Stimulated activated CD8-positive, alpha-beta memory T cell treated with anti-CD3 and anti-CD28 coated beads, Interleukin-15, amount 100 ng/mL, for 48 hours (primary cell): ENCODE measurements at regions not wholly inside any gene's neighbourhood (a gene's known extent, or its start where the extent isn't known, plus 50 kb on each side); places are given as distances from the start of the nearest gene placed in this dataset.
"Not testable (repeated sequence)": the region's sequence is repeated elsewhere in the genome, so short reads cannot be mapped to it uniquely, and the experiment has no call there.

Experiments used
- DNase-seq, 2 donors: peaks; one replicate each; pipeline ENCODE4 v3.0.0-alpha.2; 2020; ENCODE audit warnings: low read depth in 2 of 2

DNA sequence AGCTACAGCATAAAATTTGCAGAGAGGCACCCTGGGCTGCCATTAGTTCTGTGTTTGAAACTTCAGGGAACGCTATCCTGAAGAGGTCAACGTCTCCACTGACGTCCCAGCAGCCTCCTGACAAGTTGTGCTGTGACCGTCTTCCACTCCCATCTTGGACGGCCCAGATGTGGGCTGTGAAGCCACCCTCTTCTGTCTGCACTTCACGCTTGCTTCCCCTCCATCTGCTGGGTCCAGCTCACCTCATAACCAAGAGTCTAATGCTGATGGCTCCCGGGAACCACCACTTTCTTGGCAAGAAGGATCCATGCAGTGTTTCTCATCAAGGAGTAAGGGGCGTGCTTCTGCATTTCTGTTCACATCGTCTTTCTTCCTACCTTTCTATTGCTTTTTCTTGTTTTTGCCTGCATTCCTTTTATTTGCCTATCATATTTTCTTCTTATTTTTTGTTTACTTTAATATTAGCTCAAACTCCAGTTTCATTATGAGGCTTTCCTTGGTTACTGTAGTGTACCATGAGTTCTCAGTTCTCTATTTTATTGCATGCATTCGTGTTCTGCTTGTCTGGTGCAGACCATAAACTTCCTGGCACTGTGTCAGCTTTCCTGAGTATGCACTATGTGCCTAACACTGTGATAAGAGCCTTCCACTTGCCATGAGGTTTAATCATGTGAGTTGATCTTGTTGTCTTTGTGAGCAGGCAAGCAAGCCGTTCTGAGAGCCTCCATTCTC is 631.8 kb upstream of the RAB6C start:
- DNase-seq = no peak

DNA sequence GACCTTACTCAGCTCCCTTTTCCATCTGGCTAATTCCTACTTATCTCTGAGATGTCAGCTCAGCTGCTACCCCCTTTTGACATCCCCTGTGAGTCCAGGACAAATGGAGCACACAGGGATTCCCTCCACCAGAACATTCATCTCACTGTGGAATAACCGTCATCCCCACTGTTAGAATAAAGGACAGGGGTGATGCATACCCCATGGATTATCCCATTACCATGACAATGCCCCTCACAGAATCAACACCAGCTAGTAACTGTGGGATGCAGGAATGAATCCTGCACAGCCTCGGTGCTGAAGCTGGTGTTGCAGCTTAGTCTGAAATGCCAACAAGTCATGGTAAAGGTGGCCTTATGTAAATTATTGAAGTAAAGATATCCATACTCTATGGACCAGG is 624.8 kb upstream of the RAB6C start:
- DNase-seq = no peak

DNA sequence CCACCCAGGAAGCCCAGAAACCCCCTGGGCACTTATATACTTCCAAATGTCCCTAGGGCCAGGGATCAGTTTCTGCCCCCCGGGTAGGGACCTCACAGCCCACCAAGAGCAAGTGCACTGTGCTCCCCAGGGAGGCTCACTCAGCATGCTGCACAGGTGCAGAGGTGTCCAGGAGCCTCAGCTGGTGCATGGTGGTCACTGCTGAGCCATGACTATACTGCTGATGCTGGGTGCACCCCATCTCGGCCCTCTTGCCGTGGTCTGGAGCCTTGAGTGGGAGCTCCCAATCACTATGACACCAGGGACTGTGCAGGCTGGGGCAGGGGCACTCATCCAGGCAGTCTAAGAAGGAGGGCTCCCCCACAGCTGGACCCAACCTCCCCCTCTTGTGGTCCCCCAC is 617.8 kb upstream of the RAB6C start:
- no peak for DNase-seq

DNA sequence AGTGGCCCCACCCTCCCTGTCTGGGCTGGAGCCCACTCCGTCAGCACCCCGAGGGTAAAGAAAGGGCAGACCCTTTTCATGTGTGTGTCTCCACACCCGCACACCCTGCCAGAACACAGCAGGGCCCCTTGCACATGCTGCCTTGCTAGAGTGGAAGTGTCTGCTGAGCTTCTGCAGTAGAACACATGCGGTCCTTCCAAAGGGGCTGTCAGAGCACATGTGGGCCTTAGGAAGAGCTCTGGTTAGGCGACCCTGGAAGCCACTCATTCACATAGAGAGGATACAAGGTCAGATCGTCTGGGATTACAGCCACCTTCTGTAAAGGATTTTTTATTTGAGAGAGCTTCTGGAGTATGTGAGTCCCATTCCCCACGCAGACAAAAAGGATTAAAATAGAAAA is 613.2 kb upstream of the RAB6C start:
- no peak for DNase-seq

DNA sequence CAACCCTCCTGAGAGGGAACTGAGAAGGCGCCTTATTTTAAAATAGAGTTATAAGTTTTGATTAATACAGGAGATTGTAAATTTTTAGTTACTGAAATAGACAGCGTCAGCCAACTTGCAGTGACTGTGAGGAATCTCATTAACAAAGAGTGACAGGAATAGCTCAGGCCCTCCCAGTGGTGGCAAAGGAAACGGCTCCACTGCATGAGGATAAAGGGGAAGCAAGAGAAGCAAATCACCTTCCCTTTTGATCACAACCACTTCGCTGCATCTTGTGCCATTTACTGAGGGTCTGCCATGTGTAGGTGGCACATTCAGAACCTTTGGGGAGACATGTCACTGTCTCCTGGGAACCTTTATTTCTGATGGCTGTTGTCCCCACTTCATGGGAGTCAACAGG is 612.4 kb upstream of the RAB6C start:
- DNase-seq = no peak

DNA sequence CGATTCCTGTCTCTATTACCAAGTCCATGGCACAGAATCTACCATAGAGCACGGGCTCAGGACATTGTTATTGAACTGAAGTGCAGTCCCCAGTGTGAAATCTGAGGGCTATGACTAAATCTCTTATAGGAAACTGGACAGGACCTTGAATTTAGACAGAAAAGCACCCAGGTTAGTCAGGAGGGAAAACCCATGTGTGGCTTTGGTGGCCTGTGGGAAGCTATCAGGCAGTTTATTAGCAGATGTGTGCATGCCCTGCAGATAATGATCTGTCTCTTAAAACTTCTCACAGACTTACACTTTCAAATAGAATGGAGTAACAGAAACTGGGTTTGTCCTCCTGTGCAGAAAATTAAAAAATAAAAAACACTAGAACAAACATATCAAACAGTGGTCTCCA is 610.0 kb upstream of the RAB6C start:
- no peak for DNase-seq

DNA sequence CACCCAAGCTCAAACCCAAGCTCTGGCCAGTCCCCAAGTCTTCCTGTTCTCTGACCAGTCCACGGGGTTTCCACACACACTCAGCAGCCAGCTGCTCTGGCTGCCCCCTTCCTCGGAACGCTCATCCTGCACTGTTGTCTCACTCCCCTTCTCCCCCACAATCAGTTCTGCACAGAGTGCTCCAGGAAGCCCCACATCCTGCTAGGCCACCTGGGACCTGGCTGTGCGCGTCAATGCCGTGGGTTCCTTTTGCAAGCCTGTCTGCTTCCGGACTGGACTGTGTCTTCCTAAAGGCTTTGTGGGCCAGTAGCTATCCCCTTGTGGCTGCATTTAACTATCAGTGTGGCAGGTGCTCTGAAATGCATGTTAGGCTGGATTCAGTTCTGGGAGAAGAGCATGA is 605.0 kb upstream of the RAB6C start:
- no peak for DNase-seq

DNA sequence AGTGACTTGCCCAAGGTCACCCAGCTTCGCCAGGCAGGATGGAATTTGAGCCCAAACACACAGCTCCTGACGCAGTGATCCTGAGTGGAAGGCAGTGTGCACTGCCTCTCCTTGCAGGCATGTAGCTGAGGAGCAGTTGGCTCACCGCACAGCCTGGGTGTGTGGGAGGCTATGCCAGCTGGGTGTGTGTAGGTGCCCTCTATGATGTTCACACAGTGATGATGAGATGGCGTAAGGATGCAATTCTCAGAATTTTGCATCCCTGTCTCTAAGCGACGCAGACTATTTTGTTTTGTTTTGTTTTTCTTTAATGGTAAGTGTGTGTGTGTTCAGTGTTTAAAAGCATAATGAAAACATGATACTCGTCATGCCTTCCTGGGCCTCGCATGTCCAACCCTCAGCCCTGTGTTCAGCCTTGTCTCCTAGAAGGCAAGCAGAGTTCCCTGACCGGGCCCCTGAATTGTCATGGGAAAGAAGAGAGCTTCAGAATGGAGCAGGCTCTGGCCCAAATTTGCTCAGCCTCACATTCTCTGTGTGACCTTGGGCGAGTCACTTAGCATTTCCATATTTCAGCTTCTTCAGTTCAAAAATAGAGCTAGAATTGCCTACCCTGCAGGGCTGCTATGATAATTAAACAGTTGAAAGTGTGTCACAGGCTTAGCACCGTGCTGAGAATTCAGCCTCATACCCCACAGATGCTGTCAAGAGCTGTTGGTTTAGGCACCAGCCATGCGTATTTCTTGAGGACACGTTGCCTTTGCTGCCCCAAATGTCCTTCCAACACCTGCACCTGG is 603.6 kb upstream of the RAB6C start:
- no peak for DNase-seq

DNA sequence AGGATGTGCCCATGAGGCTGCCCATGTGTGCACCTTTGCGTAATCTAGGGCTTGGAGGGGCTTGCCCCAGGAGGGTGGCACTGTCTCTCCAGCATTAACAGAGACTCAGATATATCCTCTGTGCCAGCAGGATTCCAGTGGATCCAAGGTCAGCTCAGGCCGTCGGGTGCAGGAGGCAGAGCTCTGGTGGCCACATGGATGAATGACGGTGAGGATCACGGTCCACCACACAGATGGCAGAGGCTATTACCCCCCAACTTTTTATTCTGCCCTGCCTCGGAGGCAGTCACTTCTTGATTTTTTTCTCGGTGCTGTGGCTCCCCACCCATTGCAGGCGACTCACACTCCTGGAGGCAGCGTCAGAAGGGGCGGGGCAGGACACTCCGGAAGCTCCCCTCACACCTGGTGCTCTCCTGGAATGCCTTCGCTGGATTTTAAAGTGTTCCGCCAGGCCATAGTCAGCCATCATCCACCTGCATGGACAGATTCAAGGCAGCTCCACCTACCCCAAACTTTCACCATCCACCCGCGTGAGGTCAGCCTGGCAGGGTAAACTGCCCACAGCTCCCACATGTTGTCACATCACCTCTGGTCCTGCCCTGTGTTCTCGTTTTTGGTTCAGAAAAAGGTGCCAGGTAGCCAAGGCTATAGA is 602.9 kb upstream of the RAB6C start:
- DNase-seq = no peak

DNA sequence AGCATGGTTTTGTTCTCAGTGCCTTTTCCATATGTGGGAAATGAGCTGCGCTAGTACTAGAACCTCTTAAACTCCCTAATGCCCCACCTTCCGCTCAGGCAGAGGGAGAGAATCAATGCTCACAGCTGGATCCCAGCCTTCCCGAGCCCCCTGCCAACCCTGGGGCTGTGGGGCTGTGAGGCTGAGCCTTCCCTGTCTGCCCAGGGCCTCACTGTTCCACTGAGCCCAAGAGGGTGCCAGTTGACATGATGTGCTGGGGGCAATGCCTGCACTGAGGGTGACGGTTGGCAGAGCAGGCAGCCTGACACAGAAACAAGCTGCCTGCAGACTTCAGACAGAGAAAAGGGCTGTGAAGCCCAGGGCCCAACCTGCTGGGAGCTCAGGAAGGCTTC is 602.4 kb upstream of the RAB6C start:
- no peak for DNase-seq

DNA sequence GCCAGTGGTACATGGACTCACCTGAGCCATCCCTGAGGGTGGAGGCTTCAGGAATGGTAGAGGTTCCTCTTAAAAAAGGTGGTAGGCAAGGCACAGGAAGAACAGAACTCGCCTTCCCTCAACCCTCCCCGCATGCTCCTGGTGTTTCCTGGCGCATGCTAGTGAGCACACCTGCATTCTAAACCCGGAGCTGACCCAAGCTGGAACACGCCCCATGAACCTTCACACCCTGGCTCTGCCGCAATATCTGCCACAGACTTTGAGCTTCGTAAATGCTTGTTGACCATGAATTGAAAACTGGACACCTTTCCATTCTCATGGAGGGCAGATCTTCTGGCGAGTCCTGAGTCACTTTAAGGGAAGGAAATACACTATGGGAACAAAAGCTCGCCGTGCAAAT is 601.3 kb upstream of the RAB6C start:
- no peak for DNase-seq

DNA sequence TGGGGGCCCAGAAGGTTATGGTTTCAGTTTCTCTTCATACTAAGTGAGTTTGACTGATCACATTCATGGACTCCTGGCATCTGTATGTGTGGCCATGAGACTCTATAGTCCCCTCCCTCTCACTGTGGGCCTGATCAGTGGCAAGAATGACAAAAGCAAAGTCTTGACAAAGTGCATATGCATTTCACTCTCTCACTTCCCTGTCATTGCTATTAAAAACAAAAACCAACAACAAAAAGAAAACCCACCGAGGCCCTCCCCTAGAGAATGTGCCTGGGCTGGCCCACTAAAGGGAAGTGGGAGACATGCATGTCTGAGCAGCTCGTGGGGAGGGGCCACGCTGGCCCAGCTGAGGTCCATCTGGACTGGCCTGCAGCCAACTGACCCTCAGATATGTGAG is 600.1 kb upstream of the RAB6C start:
- DNase-seq = no peak

DNA sequence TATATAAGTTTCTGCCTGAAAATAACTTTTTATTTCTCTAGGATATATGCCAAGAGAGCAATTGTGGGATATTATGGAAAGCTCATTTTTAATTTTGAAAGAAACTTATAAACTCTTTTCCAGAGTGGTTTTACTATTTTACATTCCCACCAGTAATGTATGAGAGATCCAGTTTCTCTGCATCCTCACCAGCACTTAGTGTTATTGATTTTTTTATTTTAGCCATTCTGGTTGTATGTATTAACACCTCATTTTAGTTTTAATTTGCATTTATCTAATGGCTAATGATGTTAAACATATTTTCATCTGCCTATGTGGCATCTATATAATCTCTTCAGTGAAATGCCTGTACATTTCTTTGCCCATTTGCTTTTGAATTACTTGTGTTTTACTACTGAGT is 597.7 kb upstream of the RAB6C start:
- DNase-seq = no peak

DNA sequence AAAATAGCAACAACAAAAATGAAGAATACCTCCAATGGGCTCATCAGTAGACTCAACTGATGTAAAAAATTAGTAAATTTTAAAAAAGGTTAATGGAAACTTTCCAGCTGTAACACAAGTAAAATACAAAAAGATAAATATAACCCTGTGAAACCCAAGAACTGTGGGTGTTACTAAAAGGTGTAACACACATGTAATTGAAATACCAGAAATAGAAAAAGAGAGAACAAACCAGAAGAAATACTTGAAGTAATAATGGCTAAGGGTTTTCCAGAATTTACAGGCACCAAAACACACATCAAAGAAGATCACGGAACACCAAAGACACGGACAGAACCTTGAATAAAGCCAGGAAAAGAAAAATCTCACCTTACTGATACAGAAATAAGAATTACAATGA is 590.6 kb upstream of the RAB6C start:
- DNase-seq = no peak

DNA sequence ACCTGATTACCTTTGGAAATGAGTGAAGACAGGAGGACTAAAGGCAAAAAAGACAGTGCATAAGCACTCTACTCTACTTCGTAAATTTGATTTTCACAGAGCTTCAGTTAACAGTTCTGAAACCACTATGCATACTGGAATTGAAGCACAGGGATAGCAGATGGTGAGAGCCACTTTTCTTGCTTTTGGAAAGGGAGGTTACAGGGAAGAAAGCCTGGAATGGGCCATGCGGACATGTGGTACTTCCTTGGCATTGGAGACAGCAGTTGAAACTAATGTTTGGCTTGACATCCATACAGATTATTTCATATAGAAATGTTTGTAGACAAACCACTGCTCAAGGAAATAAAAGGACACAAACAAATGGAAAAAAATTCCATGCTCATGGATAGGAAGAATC is 585.6 kb upstream of the RAB6C start:
- no peak for DNase-seq

DNA sequence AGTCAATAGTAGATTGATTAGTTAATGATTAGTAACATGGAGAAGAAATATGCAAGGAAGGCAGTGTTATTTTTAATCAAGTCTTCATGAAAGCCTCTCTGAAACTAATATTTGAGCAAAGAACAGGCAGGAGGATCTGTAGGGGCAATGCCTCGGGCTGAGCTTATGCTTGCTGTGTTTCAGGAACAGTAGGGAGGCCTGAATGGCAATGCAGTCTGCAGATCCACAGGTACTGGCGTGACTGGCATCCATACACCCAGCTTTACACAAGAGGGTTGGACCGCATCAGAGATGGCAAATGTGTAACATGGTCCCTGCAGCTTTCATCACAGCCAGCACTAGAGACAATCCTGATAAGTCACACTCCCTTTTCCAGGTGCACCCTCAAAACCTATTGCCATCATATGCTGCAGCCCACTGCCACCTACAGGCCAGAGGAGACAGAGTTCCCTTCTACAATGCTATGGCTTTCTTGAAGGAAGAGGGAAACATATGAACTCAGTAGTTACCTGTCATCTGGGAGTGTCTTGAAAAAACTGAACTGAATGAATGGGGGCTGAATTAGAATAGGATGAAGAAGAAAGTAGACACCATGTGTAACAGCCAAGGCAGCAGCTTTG is 582.4 kb upstream of the RAB6C start:
- DNase-seq = no peak

DNA sequence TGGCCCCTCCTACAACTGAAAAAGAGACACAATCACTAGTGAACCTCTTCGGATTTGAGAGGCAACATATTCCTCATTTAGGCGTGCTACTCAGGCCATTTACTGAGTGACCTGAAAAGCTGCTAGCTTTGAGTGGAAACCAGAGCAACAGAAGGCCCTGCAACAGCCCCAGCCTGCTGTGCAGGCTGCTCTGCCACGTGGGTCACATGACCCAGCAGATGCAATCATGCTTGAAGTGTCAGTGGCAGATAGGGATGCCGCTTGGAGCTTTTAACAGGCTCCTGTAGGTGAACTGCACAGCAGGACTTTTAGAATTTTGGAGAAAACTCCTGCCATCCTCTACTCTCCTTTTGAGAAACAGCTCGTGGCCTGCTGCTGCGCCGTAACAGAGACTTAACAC is 578.6 kb upstream of the RAB6C start:
- no peak for DNase-seq

DNA sequence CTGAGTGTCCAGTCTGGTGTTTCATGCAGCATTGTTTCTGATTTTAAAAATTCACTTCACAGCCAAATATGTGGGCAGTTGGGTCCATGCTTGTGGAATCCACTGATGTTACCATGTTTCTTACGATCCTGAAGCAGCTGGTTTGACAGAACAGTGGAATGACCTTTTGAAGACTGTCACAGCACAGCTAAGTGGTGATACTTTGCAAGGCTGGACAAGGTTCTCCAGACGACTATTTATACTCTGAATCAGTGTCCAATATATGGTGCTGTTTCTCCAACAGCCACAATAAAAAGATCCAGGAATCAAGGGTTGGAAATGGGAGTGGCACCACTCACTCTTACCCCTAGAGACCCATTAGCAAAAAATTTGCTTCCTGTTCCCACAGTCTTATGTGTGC is 577.4 kb upstream of the RAB6C start:
- DNase-seq = no peak

DNA sequence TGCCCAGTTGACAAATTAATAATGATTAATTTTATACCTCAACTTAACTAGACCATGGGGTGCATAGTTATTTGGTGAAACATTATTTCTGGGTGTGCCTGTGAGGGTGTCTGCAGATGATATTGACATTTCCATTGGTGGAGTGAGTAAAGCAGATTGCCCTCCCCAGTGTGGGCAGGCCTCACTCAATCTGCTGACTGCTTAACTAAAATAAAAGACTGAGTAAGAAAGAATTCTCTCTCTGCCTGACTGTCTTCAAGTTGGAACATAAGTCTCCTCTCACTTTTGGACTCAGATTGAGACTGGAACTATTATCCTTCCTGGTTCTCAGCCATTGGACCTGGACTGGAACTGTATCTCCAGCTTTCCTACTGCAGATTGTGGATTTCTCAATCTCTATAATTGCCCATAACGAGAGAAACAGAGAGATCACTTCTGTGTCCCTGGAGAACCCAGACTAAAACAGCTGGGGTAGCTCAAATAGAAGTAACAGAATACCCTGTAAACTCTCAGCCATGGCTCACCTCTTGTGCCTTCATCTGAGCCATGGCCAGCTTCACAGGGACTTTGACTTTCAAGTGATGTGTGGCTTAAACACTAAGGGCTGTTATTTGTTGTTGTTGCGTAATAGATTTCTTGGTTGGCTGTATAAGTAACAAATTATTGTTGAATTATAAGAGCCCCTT is 575.3 kb upstream of the RAB6C start:
- DNase-seq = no peak

DNA sequence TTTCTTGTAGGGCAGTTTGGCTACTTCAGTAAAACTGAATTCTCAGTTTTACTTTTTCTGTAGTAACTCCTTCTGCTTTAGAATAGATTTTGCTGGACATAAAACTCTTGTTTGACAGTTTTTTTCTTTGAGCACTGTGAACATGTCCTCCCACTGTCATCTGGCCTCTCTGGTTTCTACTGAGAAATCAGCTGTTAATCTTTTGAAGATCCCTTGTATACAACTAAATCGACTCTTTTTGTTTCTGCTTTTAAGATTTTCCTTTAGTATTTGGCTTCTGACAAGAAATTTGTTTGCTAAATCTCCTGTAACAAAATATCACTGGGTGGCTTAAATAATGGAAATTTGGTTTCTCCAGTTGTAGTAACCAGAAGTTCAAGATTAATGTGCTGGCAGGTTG is 570.9 kb upstream of the RAB6C start:
- no peak for DNase-seq

DNA sequence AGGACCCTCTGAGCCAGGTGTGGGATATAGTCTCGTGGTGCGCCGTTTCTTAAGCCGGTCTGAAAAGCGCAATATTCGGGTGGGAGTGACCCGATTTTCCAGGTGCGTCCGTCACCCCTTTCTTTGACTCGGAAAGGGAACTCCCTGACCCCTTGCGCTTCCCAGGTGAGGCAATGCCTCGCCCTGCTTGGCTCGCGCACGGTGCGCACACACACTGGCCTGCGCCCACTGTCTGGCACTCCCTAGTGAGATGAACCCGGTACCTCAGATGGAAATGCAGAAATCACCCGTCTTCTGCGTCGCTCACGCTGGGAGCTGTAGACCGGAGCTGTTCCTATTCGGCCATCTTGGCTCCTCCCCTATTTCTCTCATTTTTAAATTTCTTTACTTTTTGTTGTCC is 562.4 kb upstream of the RAB6C start:
- DNase-seq = not testable (repeated sequence)

DNA sequence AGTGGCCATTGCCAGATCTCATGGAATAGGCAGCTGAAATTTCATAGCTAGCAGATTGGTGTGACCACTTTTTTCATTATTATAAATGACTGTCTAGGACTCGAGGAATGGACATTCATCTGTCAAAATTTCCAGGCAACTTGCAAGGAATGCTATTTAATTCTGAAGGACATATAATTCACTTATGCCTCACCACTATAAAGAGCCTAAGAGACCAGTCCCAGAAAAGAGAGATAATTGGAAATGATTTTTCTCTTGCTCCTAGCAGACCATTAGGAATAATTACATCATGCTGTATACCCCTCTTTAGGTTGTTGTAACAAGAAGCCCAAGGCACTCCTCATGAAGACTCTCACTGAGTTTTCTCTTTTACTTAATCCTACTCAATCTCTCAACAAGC is 557.4 kb upstream of the RAB6C start:
- DNase-seq = no peak
